ENCODE measurements at regions not wholly inside any gene's neighbourhood (a gene's known extent, or its start where the extent isn't known, plus 50 kb on each side); places are given as distances from the start of the nearest gene placed in this dataset.

DNA sequence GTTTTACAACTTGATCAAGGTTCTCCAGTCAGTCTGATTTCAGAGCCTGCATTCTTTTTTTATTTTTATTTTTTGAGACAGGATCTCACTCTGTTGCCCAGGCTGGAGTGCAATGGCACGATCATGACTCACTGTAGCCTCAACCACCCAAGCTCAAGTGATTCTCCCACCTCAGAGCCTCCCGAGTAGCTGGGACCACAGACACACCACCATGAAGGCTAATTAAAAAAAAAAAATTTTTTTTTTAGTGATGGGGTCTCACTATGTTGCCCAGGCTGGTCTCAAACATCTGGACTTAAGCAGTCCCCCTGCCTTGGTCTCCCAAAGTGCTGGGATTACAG, 117.2 kb upstream of the NAV2 start:
- DNase-seq: no peak

DNA sequence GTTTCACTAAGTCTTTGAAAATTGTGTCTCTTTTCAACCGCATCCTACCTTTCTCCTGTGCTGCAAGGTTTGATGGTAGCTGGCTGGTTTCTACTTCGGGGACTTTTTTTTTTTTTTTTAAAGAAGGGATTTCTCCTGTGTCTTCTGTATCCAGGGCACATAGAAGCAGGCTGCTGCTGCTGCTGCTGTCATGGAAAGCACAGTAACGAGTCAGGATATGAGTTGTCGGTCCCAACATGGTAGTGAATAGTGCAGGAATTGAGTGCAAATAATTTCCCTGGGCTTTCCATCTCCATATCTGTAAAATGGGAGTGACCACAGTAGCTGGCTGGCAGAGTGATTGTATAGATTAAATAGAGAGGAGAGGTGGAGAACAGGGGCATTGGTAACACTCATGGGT, 118.3 kb upstream of the NAV2 start:
- no peak for DNase-seq

DNA sequence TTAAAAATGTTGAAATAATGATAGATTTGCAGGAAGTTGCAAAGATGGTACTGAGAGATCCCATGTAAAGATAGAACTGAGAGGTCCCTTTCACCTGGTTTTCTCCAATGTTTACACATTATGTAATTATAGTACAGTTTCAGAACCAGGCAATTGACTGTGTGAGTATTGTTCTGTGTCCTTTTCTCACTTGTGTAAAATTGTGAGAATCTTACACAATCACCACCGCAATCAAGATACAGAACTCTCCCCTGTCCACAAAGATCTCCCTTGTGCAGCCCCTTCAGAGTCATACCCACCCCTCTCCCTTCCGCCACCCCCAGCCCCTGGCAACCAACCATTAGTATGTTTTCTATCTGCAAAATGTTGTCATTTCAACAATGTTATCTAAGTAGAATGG, 119.8 kb upstream of the NAV2 start:
- DNase-seq: no peak

DNA sequence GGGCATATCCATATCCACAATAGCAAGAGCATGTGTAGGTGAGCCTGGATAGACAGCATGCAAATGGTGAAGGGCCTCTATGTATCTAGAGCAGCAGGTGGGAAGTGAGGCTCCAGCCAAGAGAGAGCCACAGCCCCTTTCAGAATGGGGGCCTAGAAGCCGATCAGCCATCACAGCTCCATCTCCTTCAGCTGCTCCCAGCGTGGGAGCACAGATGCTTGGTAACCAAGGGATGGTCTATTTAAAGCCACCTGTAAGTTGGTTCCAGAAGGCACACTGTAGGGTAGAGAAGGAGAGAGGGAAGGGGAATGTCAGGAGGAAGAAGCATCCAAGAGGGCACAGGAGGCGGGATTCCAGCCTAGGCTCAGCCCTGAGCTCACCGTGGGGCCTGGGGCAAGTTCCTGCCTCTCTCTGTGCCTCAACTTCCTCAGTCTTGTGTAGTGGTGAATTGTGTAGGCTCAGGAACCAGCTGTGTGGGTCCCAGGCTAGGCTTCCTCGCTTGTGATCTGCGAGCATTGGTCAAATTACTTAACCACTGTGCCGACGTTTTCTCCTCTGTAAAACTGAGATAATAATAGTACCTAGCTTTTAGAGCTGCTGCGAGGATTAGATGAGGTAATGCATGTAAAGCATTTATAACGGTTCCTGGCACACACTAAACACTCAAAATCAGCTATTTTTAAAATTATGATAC, 122.9 kb upstream of the NAV2 start:
- DNase-seq: no peak

DNA sequence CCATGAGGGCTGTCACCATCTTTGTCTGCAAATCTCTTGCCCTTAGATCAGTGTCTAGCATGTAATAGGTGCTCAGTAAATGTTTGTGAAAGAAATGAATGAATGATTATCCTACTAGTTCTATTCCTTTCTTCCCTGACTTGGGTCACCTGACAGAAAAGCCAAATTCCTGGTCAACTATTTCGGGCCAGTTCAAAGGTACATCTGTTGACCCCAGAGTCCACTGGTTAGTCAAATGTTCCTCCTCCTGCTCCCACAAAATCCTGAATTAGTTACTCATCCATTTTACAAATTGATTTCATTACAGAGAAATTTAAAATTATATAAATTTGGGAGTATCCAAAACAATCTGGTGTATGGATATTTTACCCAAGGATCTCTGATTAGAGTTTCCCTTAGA, 124.7 kb upstream of the NAV2 start:
- no peak for DNase-seq

DNA sequence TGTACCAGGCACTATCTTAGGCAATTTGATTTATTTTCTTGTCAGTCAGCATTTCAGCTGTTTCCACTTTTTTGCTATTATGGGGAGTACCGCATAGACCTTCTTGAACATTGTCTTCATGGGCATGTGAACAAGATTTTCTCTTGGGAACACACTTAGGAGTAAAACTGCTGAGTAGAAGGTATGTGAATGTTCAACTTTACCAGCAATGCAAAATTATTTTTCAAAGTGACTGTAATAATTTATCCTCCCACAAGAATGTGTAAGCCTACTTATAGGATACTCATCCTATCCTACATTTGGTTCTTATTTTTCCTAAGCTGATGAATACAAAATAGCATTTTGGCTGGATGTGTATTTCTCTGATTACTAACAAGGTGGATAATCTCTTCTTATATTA, 132.0 kb upstream of the NAV2 start:
- DNase-seq: no peak

DNA sequence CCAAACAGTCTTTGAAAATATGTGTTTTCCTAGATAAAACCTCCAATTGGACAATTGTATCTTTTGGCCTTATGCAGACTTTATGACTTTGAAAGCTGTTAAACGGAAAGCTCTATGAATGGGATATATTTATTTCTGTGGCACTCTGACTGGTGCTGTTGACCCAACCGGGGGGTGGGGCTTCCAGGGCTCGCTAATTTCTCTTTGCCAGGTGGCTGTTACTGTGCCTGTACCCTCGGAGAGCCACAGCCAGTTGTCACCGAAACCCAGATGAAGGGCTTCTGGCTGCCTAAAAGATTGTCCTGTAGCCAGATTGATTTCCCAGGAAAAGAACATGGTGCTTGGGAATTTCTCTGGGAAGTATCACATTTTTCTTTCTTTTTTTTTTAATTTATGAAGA, 132.7 kb upstream of the NAV2 start:
- DNase-seq: no peak

DNA sequence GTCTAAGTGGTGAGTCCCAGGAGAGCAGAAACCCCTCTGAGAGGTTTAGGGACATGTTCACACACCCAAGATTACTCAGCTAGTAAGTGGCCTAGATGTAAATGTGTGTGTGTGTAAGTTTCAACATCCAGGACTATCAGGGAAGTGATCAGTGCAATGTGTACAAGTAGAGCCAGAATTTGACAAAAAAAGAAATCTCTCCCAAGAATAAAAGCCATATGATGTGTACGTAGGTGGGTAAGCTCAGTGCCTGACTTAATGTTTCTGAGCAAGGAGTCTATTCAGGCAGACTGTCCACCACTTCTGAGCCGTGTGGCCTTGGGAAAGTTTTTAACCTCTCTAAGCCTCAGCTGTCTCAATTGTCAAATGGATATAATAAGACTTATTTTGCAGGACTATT, 133.8 kb upstream of the NAV2 start:
- no peak for DNase-seq

DNA sequence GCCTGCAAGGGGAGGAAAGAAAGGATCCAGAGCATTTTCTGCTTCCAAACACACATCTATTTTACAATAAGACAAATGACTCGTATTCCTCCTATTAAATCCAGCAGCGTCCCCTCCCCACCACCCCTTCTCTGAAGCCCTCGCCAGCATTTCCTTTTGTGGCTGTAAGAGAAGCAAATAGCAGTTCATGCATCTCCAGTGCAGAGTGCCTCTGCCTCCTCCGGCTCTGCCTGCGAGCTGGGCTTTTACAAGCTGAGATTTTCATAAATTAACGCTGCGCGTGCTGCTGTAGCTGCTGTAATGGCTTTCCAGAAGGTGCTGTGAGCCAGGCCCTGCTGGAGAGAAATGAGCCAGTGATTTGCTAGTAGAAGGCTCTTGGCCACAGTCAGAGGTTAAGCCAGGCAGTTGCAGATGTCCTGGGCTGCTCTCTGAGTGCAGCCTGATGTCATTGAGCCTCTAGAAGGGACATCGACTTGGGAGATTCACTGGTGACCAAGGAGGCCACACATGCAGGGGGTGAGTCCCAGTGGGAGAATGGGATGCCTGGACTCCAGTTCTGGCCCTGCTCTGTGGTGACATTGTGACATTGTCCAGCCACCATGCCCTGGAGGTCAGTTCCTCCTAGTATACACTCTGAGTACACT, 134.5 kb upstream of the NAV2 start:
- no peak for DNase-seq

DNA sequence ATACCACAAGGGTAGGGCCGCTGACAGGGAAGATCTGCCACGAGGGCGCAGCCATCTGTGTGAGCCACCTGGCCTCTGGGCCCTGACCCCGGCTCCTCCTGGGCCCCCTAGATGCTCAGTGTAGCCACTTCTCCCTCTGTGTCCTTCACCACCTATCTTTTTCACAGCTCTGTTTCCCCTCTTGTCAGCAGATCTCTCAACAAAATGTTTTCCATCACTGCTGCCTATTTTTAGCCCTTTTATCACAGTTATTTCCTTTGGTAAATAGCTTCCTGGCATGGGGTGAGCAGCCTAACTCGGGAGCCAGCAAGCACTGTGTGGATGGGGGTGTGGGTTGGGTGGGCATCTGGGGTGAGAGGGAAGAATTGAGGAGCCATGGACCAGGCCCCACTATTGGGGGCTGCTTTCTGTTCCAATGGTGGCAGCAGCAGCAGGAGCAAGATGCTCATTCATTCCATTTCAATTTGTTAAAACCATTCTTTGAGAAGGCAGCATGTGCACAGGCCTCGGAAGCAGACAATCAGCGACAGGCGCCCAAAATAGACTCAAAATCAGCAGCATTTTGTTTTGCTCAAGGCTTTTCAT, 135.2 kb upstream of the NAV2 start:
- no peak for DNase-seq

DNA sequence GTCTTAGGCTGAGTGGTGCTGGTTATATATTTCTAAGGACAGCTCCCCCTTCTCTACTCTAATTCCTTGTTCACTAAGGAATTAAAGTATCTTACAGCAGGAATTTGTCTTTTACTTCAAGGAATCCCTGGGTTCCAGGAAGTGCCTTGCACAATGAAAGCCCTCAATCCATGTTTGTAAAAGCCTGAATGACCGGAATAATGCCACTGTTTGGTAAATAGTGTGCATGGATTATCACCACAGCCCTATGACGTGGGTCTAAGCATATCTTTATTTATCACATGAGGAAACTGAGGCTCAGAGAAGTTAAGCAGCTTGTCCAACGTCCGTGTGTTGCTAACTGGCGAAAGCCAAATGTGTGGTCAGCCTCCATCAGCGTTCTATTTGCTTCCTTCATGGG, 135.7 kb upstream of the NAV2 start:
- no peak for DNase-seq

DNA sequence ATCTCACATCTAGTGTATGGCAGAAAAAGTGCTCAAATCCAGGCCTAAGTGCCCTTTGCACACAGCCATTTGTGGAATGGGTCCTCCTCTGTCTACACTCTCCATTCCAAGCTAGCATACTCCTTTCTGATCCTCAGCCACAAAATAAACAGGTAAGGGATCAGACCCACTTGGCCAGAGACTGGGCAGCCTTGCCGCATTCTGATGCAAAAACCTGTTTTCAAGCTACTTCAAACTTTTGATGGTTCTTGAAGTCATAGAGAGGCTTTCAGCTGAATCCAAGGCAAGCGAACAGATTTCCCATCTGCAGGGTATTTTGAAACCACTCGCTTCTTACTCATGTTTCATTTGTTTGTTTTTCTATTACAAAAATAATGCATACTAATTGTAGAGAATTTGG, 136.6 kb upstream of the NAV2 start:
- no peak for DNase-seq

DNA sequence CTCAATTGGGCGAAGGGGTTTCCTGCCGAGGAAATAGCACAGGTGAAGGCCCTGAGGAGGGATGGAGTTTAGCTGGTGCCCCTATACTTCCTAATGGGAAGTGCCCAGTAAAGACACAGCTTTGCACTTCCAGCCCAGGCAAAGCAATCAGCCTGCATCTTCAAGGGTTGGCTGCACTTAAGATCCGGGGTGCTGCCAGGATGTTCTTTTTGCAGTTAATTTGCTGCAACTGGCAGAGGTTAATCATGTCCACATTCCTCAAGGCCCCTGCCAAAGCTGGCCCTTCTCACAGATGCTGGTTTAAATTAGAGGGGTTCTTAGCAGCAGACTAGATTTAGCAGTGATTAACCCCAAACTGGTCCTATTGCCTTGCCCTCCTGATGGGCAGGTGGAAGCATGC, 137.7 kb upstream of the NAV2 start:
- DNase-seq: no peak

DNA sequence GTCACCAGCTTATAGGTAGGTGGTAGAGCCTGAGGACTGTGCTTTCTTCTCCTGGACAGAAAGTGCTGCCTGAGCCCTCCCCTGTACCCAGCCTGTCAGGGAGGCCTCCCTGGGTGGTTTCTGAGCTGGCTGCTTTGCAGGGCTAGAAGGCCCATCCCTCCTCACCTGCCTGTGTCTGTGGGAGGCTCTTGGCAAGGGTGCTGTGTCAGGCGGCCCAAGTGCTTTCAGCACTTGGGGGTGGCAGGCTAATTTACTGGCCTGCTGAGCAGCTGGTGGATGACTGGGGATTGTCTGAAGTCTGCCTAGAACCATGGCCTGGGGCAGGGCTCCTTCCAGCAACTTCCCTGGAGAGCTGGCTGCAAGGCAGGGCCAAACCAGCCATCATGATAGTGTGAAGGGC, 139.0 kb upstream of the NAV2 start:
- DNase-seq: no peak

DNA sequence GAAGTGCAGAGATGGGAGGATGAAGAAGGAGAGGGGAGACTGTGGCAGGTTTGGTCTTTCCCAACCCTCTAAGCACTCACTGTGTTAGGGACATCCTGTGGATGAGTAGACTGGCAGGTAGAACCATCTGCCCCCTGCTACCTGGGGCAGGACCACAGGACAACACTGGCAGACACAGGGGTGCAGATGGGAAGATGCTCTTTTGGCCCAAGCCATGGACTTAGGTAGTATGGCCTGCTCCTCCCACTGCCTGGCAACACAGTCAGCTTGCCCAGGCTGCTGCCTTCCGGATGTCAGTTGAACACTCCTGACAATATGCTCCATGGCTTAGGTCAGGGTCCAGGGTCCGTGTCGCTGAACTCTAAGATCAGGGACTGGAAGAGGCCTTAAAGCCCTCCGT, 140.7 kb upstream of the NAV2 start:
- DNase-seq: no peak

DNA sequence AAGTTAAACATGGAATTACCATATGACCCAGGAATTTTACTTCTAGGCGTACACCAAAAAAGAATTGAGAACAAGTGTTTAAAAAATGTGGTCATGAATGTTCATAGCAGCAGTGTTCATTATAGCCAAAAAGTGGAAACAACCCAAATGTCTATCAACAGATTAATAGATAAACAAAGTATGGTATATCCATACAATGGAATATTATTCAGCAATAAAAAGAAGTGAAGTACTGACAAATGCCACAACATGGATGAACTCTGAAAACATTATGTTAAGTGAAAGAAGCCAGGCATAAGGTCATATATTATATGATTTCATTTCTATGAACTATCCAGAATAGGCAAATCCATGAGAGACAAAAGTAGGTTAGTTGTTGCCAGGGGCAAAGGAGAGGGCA, 141.7 kb upstream of the NAV2 start:
- no peak for DNase-seq

DNA sequence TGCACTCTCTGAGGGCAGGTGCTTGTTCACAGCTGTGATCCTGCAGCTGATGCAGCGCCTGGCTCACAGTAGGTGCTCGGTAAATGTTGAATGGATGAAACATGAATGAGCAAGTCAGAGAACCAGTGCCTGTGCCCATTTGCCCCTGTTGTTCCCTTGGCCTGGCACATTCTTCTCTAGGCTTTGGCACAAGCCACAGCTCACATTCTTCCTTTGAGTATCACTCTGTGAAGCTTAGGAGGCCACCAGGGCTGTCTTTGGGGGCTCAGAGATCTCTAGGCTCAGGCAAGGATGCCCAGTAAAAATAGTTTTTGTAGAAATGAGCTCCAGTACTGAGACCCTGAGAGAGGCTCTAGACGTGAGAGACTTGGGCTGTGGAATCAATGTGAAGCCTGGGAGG, 144.6 kb upstream of the NAV2 start:
- DNase-seq: no peak

DNA sequence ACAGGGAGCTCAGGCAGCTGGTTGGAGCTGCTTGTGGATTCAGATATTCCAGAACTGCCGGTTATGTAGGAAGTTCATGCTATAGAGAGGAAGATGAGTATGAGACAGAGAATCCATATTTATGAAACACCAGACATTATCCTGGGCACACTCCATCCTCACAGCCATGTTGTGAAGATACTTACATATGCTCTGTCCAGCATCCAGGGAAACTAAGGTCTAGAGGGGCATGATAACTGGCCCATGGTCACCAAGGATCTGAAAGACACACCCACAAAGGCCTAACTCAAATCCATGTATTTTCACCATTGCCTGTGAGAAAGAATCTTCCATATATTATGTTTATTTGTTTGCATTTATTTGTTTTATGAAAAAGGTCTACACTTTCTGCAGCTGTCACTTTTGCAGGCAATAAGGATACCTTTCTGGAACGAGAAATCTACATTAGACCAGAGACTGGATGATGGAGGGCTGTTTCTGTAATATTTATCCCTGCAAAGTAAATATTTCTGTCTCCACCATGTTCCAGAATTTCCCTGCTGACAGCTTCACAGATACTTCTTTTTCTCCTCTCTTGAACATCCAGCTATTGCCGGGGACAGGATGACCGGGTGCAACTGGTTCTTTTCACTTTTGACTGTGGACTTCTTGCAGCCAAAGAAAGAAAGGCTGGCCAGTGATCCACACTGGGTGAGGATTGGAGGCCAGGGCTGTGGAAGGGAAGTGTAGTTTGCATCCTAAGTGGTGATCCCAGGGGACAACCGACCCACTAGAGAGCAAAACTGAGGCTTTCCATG, 145.9 kb upstream of the NAV2 start:
- no peak for DNase-seq

DNA sequence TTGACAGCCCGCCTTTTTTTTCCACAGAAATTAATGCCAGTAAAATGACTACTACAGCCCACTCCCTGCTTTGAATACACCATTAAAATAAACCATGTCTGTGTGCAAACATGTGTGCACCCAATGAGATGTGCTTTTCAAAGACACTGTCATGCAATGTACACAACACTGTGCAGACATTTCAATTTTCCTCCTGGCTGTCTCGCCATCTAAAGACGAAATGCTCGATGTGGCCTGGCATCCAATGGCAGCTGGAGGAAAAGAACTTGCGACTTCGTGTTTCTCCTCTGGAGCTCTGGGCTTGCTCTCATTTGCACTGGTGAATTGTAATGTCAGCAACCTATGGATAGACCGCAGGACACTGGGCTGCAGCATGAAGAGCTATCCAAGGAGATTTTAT, 147.0 kb upstream of the NAV2 start:
- no peak for DNase-seq

DNA sequence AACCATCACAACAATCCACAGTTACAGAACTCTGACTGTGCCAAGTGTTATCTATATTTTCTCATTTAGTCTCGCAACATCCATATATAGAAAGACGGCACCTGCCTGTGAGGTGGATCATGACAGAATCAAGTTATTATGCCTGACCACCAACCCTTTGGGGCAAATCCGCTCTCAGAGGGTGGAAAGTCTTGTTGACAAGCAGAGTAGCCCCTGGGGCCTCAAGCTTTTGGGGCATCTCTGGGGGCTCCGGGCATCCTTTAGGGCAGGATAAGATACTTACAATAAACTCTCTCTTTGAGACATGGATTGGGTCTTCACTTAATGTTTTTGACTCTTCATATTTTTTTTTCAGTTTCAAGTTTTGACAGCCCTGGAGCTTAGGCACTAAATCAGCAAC, 150.5 kb upstream of the NAV2 start:
- no peak for DNase-seq

DNA sequence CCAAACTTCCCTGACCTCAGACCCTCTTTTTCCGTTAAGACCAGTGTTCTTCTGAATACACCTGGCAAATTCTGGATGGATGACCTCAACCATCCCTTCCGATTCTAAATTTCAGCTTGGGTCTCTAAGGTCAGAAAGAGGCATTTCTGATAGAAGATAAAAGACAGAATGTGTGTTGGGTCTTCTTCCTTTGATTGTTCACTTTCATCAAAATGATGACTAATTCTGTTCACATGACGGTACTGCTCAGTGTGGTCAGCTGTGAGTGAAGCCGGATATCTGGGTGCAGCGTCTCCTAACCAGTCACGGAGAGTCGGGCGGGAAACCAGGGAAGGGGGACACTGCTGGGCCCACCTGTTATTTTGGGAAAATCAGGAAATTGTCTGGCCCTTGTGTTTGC, 151.6 kb upstream of the NAV2 start:
- no peak for DNase-seq

DNA sequence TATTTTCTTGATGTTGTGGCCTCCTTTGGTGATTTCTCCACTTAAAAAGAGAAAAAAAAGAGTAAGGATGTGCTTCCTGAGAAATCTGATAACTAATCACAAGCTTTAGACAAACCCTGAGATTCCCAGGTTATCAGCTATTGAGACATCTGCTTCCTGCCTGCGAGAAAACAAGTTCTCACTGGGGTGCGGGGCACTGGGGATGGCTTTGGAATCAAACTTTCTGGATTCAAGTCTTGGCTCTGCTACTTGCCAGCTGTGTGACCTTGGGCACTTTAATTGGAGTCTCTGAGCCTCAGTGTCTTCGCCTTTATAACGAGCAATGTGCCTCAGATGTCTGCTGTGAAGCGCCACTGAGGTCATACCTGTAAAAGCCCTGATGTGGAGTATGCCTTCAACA, 152.5 kb upstream of the NAV2 start:
- no peak for DNase-seq

DNA sequence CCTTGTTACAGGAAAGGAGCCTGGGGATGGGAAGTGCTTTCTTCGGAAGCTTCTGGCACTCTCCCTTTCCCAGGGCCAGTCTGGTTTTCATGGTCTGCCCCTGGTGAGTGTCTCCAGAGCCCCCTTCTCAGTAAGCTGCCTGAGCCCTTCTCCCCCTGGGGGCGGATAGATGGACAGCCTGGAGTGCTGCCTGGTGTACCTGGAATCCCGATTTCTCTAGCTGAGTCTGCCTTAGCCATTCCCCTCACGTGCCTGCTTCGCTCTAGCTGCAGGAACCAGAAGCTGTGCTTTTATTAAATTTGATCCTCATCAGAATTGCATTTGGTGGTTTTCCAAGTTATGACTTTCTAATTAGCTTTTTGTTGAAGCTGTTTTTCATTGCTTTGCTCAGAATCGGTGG, 152.9 kb upstream of the NAV2 start:
- DNase-seq: no peak

Data from hematopoietic multipotent progenitor cell treated with erythropoietin and hydrocortisone succinate and interleukin-3 and kit ligand, for 8 days (in vitro differentiated cells).